Hematopoietic multipotent progenitor cell treated with erythropoietin and hydrocortisone succinate and interleukin-3 and kit ligand, for 4 days (in vitro differentiated cells): ENCODE measurements at regions not wholly inside any gene's neighbourhood (a gene's known extent, or its start where the extent isn't known, plus 50 kb on each side); places are given as distances from the start of the nearest gene placed in this dataset.
"Not testable (repeated sequence)": the region's sequence is repeated elsewhere in the genome, so short reads cannot be mapped to it uniquely, and the experiment has no call there.

Experiments
- DNase-seq: peaks from one replicate; pipeline ENCODE4 v3.0.0-alpha.2; 2015

- no peak for DNase-seq
These were observed 92.8 kb downstream of the ADCYAP1 start for GRCh38 chr18:997499-997898.

DNA sequence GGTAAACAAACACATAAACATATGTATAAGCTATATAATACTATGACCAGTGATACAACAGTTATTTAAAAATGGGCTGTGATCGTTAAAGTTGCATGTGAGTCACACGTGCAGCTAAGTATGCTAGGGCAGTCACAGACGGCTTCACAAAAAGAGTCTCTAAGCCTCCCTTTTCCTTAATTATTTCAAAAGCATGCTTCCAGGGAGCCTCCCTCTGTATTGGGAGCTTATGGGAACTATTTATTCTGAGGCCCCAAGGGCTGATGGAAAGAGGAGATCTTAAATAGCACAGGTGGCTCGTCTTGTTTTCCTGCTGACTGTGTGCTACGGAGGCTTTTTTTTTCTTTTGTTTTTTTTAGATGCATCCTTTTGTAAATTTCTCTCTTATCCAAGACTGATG, 94.3 kb downstream of the ADCYAP1 start:
- no peak for DNase-seq

GRCh38 chr18:1002653-1003178, 98.0 kb downstream of the ADCYAP1 start:
- no peak for DNase-seq

DNA sequence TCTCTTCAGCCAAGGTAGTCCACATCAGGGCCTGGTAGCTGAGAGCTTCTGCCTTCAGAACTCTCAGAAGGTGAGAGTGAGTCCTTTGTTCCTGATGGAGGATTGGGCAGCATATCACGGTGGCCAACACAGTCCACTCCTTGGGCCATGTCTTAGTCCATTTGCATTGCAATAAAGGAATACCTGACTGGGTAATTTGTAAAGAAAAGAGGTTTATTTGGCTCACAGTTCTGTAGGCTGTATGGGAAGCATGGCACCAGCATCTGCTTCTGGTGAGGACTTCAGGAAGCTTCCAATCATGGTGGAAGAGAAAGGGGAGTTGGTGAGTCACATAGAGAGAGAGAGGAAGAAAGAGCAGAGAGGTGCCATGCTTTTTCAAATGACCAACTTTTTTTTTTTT, 98.8 kb downstream of the ADCYAP1 start:
- DNase-seq: no peak

DNA sequence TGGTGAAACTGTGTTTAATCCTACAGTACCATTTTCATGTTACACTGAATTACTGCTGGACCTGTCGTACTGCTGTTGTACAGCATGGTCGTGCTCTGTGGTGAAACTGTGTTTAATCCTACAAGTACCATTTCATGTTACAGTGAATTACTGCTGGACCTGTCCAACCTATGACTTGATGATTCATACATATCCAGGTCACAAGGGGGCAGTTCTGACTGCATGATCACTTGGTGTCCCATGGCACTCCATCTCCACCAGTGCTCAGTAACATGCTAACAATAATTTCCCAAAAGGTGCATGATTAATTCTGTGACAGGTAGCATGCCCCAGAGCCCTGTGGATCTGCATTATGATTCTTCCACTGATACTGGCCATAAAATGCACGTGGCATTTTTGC, 101.6 kb downstream of the ADCYAP1 start:
- no peak for DNase-seq

- DNase-seq: no peak
These were observed 102.3 kb downstream of the ADCYAP1 start for GRCh38 chr18:1006965-1007364.

DNA sequence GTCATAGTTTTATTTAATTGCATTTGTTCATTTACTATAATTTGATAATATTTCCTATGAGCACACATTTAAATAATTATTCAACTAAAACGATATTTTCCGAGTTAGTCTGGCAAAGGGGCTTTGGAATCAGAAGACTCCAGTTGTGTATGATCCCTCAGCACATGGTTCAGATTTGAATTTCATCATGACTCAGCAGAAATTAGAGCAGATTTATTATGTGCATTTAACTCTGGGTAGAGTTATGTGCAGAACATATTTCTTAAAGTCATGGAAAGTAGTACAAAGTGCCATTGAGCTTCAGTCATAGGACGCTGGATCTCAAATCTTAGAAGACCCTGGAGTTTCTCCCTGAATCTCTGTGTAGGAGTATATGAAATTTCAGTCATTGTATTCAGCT, 106.7 kb downstream of the ADCYAP1 start:
- DNase-seq: no peak

GRCh38 chr18:1012775-1013174, 108.1 kb downstream of the ADCYAP1 start:
- no peak for DNase-seq

GRCh38 chr18:1013951-1014350, 109.3 kb downstream of the ADCYAP1 start:
- DNase-seq: no peak

DNA sequence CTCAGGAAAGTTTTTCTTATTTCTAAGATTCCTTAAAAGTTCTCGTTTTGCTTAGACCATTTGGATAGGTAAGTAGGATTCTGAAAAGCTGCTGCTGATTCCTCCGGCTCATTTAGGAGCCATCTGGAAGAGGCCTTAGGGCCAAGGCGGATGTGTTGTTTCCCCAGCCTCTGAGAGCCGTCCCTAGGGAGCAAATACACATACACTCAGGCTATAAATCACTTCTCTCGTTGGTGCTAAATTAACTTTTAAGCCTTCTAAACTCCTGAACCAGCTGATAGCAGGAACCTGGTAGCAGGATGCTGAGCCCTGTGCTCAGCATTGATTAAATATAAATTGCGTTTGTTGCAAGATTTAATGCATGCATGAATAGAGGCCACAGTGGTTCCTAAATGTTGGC, 109.8 kb downstream of the ADCYAP1 start:
- DNase-seq: no peak

GRCh38 chr18:1014951-1015624, 110.4 kb downstream of the ADCYAP1 start:
- DNase-seq: no peak

- DNase-seq: no peak
These were observed 111.1 kb downstream of the ADCYAP1 start for GRCh38 chr18:1015777-1016176.

DNA sequence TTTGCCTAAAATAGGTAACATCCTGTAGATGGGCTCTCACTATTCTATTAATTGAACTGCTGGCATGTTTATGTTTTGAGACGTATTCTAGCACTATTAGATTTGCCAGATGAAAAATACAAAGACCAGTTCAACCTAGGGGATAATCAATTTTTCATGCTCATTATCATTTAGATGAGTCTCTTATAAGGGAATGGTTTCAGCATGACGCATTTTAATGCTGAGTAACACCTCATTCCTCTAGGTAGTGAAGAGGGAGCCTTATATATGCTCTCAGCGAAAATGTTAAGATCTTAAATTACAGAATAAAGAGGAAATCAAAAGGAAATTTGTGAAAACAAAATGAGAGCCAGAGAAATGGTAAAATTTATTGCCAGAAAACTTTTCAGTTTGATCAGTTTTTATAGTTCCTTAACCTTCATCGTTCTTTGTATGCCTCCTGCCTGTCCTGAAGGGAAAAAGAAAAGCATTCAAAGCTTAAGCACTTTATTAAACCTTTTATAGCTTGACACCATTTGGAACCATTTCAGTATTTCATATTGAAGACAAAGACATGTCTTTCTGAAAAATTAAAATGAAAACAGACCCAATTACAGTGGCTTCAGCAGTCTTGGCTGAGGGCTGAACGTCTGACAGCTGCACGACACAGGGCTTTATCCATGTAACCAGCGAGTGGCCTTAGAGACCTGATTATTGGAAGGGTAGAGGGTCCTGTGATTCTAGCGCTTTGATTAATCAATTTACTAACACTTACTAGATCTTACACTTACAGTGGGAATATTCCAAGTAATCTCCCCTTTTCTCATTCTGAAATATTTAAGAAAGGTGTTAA, 112.8 kb downstream of the ADCYAP1 start:
- no peak for DNase-seq

- no peak for DNase-seq
These were observed 113.6 kb downstream of the ADCYAP1 start for GRCh38 chr18:1018181-1018681.

- no peak for DNase-seq
These were observed 114.5 kb downstream of the ADCYAP1 start for GRCh38 chr18:1019191-1019590.

DNA sequence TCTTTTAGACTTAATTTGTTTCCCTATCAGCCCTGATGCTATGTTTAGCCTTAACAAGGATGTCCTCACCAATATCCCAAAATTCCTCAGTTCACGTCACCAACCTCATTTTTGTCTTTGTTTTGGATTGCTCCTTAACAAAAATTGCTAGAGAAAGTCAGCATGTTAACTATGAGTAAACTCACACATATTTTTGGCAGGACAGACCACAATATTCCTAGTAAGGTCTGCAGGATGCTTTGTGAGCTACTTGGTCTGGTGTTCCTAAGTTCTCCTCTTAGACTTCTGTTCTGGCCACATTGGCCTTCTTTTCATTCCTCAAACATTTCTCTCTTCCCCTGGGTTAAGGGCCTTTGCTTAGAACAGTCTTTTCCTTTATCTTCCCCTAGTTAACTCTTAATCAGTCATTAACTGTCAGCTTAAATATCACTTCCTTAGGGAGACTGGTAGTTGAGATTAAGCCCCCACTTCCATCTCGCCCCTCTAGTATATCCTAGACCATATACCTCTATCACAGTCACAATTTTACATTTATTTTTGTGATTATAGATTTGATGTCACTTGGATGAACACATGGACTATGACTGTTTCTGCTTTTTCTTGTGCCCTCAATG, 116.2 kb downstream of the ADCYAP1 start:
- no peak for DNase-seq

DNA sequence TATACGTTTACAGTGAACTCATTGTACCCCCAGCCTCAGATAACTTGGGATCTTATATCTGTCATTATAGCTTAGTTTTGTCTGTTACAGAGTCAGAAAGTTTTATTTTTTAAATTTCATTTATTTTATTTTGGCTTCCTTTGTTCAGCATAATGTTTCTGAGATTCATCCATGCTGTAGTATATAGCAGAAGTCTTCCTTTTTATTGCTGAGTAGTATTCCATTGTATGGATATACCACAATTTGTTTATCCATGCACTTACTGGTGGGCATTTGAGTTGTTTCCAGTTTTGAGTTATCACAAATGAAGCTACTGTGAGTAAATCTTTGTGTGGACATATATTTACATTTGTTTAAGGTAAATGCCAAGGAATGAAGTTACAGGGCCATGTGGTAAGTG, 122.3 kb downstream of the ADCYAP1 start:
- DNase-seq: no peak

GRCh38 chr18:1033092-1033491, 128.4 kb downstream of the ADCYAP1 start:
- DNase-seq: not testable (repeated sequence)

DNA sequence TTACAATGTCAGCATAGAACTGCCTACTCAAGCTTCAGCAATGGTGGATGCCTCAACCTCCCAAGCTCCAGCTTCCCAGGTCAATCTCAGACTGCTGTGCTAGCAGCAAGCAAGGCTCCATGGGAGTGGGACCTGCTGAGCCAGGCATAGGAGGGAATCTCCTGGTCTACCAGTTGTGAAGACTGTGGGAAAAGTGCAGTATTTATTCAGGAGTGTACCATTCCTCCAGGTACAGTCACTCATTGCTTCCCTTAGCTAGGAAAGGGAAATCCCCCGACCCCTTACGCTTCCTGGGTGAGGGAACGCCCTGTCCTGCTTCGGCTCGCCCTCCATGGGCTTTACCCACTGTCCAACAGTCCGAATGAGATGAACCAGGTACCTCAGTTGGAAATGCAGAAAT, 130.3 kb downstream of the ADCYAP1 start:
- DNase-seq: no peak

GRCh38 chr18:1036926-1037325, 132.3 kb downstream of the ADCYAP1 start:
- no peak for DNase-seq

GRCh38 chr18:1037776-1038175, 133.1 kb downstream of the ADCYAP1 start:
- no peak for DNase-seq

DNA sequence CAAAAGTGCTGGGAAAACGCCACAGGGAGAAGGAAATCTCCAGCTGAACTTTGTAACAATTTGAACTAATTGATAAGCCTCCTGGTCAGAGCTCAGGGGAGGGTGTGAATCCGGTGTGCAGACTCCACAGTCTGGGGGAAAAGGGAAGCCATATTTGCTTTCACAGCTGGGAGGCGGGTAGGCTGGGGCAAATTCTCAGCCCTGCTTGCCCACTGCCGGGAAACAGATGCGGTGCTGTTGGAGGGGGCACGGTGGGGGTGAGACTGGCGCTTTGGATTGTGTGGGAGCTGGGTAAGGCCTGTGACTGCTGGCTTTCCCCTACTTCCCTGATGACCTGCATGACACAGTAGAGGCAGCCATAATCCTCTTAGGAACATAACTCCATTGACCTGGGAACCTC, 134.8 kb downstream of the ADCYAP1 start:
- no peak for DNase-seq

GRCh38 chr18:1043039-1043438, 138.4 kb downstream of the ADCYAP1 start:
- not testable (repeated sequence) for DNase-seq

DNA sequence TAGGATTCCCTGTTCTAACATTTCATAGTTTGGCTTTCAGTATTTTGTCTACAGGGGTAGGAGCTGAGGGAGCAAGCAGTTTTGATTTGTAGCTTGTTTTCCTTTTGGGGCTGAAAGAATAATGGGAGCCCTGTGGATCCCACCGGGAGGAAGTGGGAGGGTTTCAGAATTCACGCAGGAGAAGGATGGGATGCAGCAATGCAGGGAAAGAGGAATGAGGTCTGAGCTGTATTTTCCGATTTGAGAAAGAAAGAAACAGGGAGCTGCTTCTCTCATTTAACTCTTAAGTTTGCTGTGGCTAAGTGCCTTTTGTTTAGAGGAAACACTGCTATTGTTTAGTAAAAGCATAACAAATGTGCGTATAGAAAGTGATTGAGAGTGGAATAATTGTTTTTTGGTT, 141.0 kb downstream of the ADCYAP1 start:
- no peak for DNase-seq
